T-helper 1 cell treated with Interleukin-12 subunit alpha and Interleukin-12 subunit beta and Interleukin-4 antibody, amounts not matched to agents 30 ng/mL and 1 ng/mL, for 36 hours (primary cell): ENCODE measurements at regions not wholly inside any gene's neighbourhood (a gene's known extent, or its start where the extent isn't known, plus 50 kb on each side); places are given as distances from the start of the nearest gene placed in this dataset.
"Not testable (repeated sequence)": the region's sequence is repeated elsewhere in the genome, so short reads cannot be mapped to it uniquely, and the experiment has no call there.

Source experiments
- intact Hi-C: fragments of 100-400 bp; cut with micrococcal nuclease; formaldehyde crosslinking; loops from one replicate; pipeline ENCODE4 v1.15.1; 2024

- intact Hi-C loops, result no loop called here
Observed at GRCh38 chr2:95685513-95685912, 93.7 kb downstream of the TRIM43 start.

- intact Hi-C loops, result not testable (repeated sequence)
Observed at GRCh38 chr2:95686056-95686825, 94.4 kb downstream of the TRIM43 start.

GRCh38 chr2:95687852-95688251 lies 96.1 kb downstream of the TRIM43 start:
- intact Hi-C loops, result not testable (repeated sequence)

GRCh38 chr2:95691210-95691609 lies 99.4 kb downstream of the TRIM43 start:
- intact Hi-C loops, result not testable (repeated sequence)

- intact Hi-C loops, result not testable (repeated sequence)
Observed at GRCh38 chr2:95693071-95693846, 101.5 kb downstream of the TRIM43 start.

- intact Hi-C loops, result no loop called here
Observed at GRCh38 chr2:95695613-95696012, 103.8 kb downstream of the TRIM43 start.

- intact Hi-C loops, result no loop called here
Observed at GRCh38 chr2:95698146-95698545, 106.3 kb downstream of the TRIM43 start.

- intact Hi-C loops, result not testable (repeated sequence)
Observed at GRCh38 chr2:95699201-95700184, 107.7 kb downstream of the TRIM43 start.

GRCh38 chr2:95700519-95700918 lies 108.7 kb downstream of the TRIM43 start:
- intact Hi-C loops, result no loop called here

- intact Hi-C loops, result no loop called here
Observed at GRCh38 chr2:95702471-95702870, 110.7 kb downstream of the TRIM43 start.

GRCh38 chr2:95707161-95707560 lies 115.4 kb downstream of the TRIM43 start:
- intact Hi-C loops, result not testable (repeated sequence)

GRCh38 chr2:95707837-95708236 lies 116.0 kb downstream of the TRIM43 start:
- intact Hi-C loops, result no loop called here

GRCh38 chr2:95709831-95710230 lies 118.0 kb downstream of the TRIM43 start:
- intact Hi-C loops, result no loop called here

- intact Hi-C loops, result not testable (repeated sequence)
Observed at GRCh38 chr2:95713470-95714177, 121.8 kb downstream of the TRIM43 start.

- intact Hi-C loops, result not testable (repeated sequence)
Observed at GRCh38 chr2:95714398-95714797, 122.6 kb downstream of the TRIM43 start.

GRCh38 chr2:95719473-95720060 lies 127.8 kb downstream of the TRIM43 start:
- intact Hi-C loops, result no loop called here

- intact Hi-C loops, result no loop called here
Observed at GRCh38 chr2:95721726-95722125, 129.9 kb downstream of the TRIM43 start.

- intact Hi-C loops, result no loop called here
Observed at GRCh38 chr2:95722131-95722697, 130.4 kb downstream of the TRIM43 start.

- intact Hi-C loops, result not testable (repeated sequence)
Observed at GRCh38 chr2:95723627-95724210, 131.9 kb downstream of the TRIM43 start.

GRCh38 chr2:95725191-95725590 lies 133.4 kb downstream of the TRIM43 start:
- intact Hi-C loops, result loop anchor here (5.0 kb wide), 2 partner anchors 323 to 378 kb away; partner anchors contain the start of gene FAHD2A
